ENCODE measurements at regions not wholly inside any gene's neighbourhood (a gene's known extent, or its start where the extent isn't known, plus 50 kb on each side); places are given as distances from the start of the nearest gene placed in this dataset.

DNA sequence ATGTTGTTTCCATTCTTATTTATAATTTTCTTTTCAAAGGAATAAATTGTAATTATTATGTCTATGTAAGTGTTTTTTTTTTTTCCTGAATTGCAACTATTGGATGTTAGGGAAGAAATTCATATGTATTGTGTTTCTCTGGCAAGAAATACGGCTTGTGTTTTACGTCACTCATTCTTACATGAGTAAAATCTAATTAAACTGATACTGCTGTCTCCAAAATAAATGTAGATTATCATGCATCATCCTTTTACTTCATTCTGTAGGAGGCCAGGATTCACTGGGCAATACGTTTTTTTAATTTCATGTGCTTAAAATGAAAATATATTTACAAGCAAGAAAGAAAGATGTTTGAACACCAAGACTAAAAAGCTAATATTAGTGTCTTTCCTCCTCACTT lies 590.8 kb downstream of the OTOL1 start:
- TF ChIP-seq CTCF (conservative IDR thresholded peaks at IDR 0.05 in 1 of 2, IDR thresholded peaks at IDR 0.05 in 1 of 2; ENCODE audit: low read depth in 1 of 2, low read length in 2 of 2) = no peak
- no peak for TF ChIP-seq EZH2 (IDR thresholded peaks at IDR 0.05; ENCODE audit: low read length, missing control alignments)
